SU-DHL-6 (cell line): ENCODE measurements at regions not wholly inside any gene's neighbourhood (a gene's known extent, or its start where the extent isn't known, plus 50 kb on each side); places are given as distances from the start of the nearest gene placed in this dataset.

Source experiments
- H2AFZ ChIP-seq: fragments of 200-600 bp; sonication (generic); 2 replicates; pipeline ENCODE4 v1.6.1; 2014; ENCODE audit warnings: low read depth, mild to moderate bottlenecking, moderate library complexity, mixed read lengths, antibody characterized with exemption, low read length; ENCODE audit not compliant: severe bottlenecking
- H3F3A ChIP-seq: fragments of 200-600 bp; shearing (Covaris generic); 2 replicates; pipeline ENCODE4 v1.6.0; 2016; ENCODE audit warnings: antibody characterized with exemption, mild to moderate bottlenecking; ENCODE audit not compliant: insufficient read depth
- H3K27ac ChIP-seq: fragments of 200-600 bp; sonication (generic); 2 replicates; pipeline ENCODE4 v1.5.1; 2016; ENCODE audit warnings: low read depth, mild to moderate bottlenecking, low read length, moderate library complexity, mixed read lengths
- H3K27me3 ChIP-seq: fragments of 200-600 bp; sonication (generic), shearing (Covaris generic); 2 replicates; pipeline ENCODE4 v1.6.0; 2014; ENCODE audit warnings: mild to moderate bottlenecking, low read length
- H3K36me3 ChIP-seq: fragments of 200-600 bp; sonication (generic); 2 replicates; pipeline ENCODE4 v1.6.1; 2014; ENCODE audit warnings: mild to moderate bottlenecking, low read length, mixed read lengths
- H3K4me2 ChIP-seq: fragments of 300-600, 200-600 bp; shearing (Covaris generic), sonication (generic); 2 replicates; pipeline ENCODE4 v1.6.0; 2014; ENCODE audit warnings: low read length, low read depth, mild to moderate bottlenecking; ENCODE audit not compliant: poor library complexity, severe bottlenecking
- H3K4me3 ChIP-seq: fragments of 200-600 bp; sonication (generic); 2 replicates; pipeline ENCODE4 v1.5.1; 2014; ENCODE audit warnings: antibody characterized with exemption, low read length, mild to moderate bottlenecking, mixed read lengths; ENCODE audit not compliant: insufficient read depth, poor library complexity, severe bottlenecking
- H3K79me2 ChIP-seq: fragments of 200-600 bp; sonication (generic); 2 replicates; pipeline ENCODE4 v1.6.1; 2014; ENCODE audit warnings: mild to moderate bottlenecking, low read length, moderate library complexity; ENCODE audit not compliant: insufficient read depth
- H3K9ac ChIP-seq: fragments of 200-600 bp; sonication (generic); 2 replicates; pipeline ENCODE4 v1.7.0; 2014; ENCODE audit warnings: mild to moderate bottlenecking, low read length
- H3K9me2 ChIP-seq: fragments of 200-600 bp; sonication (generic); replicated peaks from 2 replicates; pipeline ENCODE4 v1.6.1; 2014; ENCODE audit warnings: low read length; ENCODE audit not compliant: insufficient read depth
- H3K9me3 ChIP-seq: fragments of 200-600 bp; sonication (generic); 2 replicates; pipeline ENCODE4 v1.6.1; 2014; ENCODE audit warnings: low read length, mixed read lengths; ENCODE audit not compliant: insufficient read depth
- H4K20me1 ChIP-seq: fragments of 200-600 bp; sonication (generic); 2 replicates; pipeline ENCODE4 v1.6.1; 2014; ENCODE audit warnings: low read depth, mild to moderate bottlenecking, antibody characterized with exemption, low read length, moderate library complexity, mixed read lengths
- CTCF ChIP-seq: fragments of 200-600 bp; sonication (generic); IDR thresholded peaks from one replicate; pipeline ENCODE4 v1.5.1; 2017; ENCODE audit warnings: antibody characterized with exemption, mild to moderate bottlenecking, low read length, moderate library complexity; ENCODE audit not compliant: insufficient read depth, poor library complexity, severe bottlenecking

GRCh38 chr4:122328893-122329292 lies 49.9 kb upstream of the ADAD1 start:
- H3K9me2 ChIP-seq: no peaks in the 10 kb centered on the region
- H3K36me3 ChIP-seq: no peaks in the 10 kb centered on the region
- TF ChIP-seq CTCF: no peak

More at GRCh38 chr4:122328893-122329292, 49.9 kb upstream of the ADAD1 start:
- Histone ChIP-seq H3K9me3 (no peaks in the 10 kb centered on the region), H3K4me2 (no peak overlapping the region), H3K27ac (no peak overlapping the region), H3F3A (no peaks in the 10 kb centered on the region), H3K4me3 (no peak overlapping the region), H3K27me3 (no peaks in the 10 kb centered on the region), H3K9ac (no peak overlapping the region), H2AFZ (no peak overlapping the region), H3K79me2 (no peaks in the 10 kb centered on the region), H4K20me1 (no peaks in the 10 kb centered on the region)
